Gastrocnemius medialis (tissue), 4 donors: ENCODE measurements at regions not wholly inside any gene's neighbourhood (a gene's known extent, or its start where the extent isn't known, plus 50 kb on each side); places are given as distances from the start of the nearest gene placed in this dataset.
"Not testable (repeated sequence)": the region's sequence is repeated elsewhere in the genome, so short reads cannot be mapped to it uniquely, and the experiment has no call there.

ENCODE experiments used
- ATAC-seq, 2 donors: fragments of 150-250 bp; one replicate each; pipeline ENCODE4 v1.9.1; 2016
- DNase-seq, 2 donors: peaks; one replicate each; pipeline ENCODE4 v3.0.0-alpha.2; 2019
- H3K27ac ChIP-seq, 4 donors: fragments of 200-600 bp; sonication (generic); 1 replicate in 1 of 4; 2 replicates in 3 of 4; pipeline ENCODE4 v1.5.1; 2016 to 2018; ENCODE audit warnings: mild to moderate bottlenecking in 2 of 4, moderate library complexity in 1 of 4
- H3K27me3 ChIP-seq, 3 donors: fragments of 200-600 bp; sonication (generic) in 2 of 3; 1 replicate in 1 of 3; 2 replicates in 2 of 3; pipeline versions ENCODE4 v1.5.1 to v1.6.0; 2016 to 2019; ENCODE audit warnings: mild to moderate bottlenecking in 1 of 3, moderate library complexity in 1 of 3
- H3K36me3 ChIP-seq, 2 donors: fragments of 200-600 bp; sonication (generic) in 1 of 2; one replicate each; pipeline ENCODE4 v1.5.1; 2017 to 2018
- H3K4me1 ChIP-seq, 2 donors: fragments of 200-600 bp; sonication (generic) in 1 of 2; one replicate each; pipeline ENCODE4 v1.5.1; 2016 to 2017; ENCODE audit warnings: mild to moderate bottlenecking in 2 of 2
- H3K4me3 ChIP-seq, 4 donors: fragments of 200-600 bp; sonication (generic) in 3 of 4; 1 replicate in 1 of 4; 2 replicates in 3 of 4; pipeline ENCODE4 v1.5.1; 2016 to 2019; ENCODE audit warnings: mild to moderate bottlenecking in 2 of 4
- H3K9me3 ChIP-seq, 3 donors: fragments of 200-600 bp; sonication (generic) in 2 of 3; 1 replicate in 1 of 3; 2 replicates in 2 of 3; pipeline ENCODE4 v1.5.1; 2016 to 2019
- POLR2A ChIP-seq, 2 donors: fragments of 450-650 bp; IDR thresholded peaks; one replicate each; pipeline ENCODE4 v1.6.1; 2017; ENCODE audit warnings: antibody characterized with exemption in 2 of 2, mild to moderate bottlenecking in 2 of 2, moderate library complexity in 2 of 2
- in situ Hi-C, 4 donors: fragments of 200-750 bp; cut with MboI; loops; one replicate each; pipeline versions ENCODE4 v1.15.0 to v1.8.0; 2017; ENCODE audit warnings: low sequenced_read_pairs in 4 of 4
- intact Hi-C: fragments of 100-400 bp; cut with DNase I; formaldehyde crosslinking; loops from one replicate; pipeline ENCODE4 v1.15.1; 2023; ENCODE audit warnings: low total_unique reads
- TF ChIP-seq, protein P1 (sequence below), 5 experiments: fragments of 450-650 bp in 3 of 5; fragments of 200-600 bp in 2 of 5; sonication (generic) in 2 of 5; IDR thresholded peaks in 4 of 5; conservative IDR thresholded peaks in 1 of 5; 1 replicate in 4 of 5; 2 replicates in 1 of 5; pipeline ENCODE4 v1.5.1; 2016 to 2019; ENCODE audit warnings: antibody characterized with exemption in 5 of 5, mild to moderate bottlenecking in 3 of 5, moderate library complexity in 3 of 5

DNA sequence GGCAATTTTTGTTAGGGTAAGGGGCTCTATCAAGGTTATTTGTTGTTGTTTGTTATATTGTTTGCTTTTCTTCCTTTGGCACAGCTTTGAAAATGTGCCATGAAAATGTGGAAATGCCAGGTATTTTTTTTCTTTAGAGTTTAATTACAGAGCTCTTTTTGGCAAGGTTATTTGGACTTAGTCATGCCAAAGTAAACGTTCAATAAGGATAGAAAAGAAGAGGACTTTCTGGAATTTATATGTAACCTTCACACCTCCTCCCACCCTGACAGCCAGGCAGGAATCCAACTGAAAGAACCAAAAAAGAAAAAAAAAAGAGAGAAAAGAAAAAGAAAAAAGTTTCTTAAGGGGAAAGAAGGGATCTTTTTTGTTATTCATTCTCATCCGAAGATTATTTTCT, 217.8 kb downstream of the KITLG start:
- in situ Hi-C loops (no loop called here), intact Hi-C loops (no loop called here)
- Histone ChIP-seq H3K4me3 (no peak overlapping the region), H3K27me3 (no peaks in the 10 kb centered on the region), H3K27ac (no peak overlapping the region), H3K9me3 (no peaks in the 10 kb centered on the region), H3K4me1 (no peaks in the 10 kb centered on the region), H3K36me3 (no peaks in the 10 kb centered on the region)
- no peak for DNase-seq
- ATAC-seq: no peak
- TF ChIP-seq POLR2A (IDR thresholded peaks at IDR 0.05): no peak
- TF ChIP-seq, protein P1, sequence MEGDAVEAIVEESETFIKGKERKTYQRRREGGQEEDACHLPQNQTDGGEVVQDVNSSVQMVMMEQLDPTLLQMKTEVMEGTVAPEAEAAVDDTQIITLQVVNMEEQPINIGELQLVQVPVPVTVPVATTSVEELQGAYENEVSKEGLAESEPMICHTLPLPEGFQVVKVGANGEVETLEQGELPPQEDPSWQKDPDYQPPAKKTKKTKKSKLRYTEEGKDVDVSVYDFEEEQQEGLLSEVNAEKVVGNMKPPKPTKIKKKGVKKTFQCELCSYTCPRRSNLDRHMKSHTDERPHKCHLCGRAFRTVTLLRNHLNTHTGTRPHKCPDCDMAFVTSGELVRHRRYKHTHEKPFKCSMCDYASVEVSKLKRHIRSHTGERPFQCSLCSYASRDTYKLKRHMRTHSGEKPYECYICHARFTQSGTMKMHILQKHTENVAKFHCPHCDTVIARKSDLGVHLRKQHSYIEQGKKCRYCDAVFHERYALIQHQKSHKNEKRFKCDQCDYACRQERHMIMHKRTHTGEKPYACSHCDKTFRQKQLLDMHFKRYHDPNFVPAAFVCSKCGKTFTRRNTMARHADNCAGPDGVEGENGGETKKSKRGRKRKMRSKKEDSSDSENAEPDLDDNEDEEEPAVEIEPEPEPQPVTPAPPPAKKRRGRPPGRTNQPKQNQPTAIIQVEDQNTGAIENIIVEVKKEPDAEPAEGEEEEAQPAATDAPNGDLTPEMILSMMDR (IDR thresholded peaks at IDR 0.05 in 4 of 5, conservative IDR thresholded peaks at IDR 0.05 in 1 of 5): no peak

DNA sequence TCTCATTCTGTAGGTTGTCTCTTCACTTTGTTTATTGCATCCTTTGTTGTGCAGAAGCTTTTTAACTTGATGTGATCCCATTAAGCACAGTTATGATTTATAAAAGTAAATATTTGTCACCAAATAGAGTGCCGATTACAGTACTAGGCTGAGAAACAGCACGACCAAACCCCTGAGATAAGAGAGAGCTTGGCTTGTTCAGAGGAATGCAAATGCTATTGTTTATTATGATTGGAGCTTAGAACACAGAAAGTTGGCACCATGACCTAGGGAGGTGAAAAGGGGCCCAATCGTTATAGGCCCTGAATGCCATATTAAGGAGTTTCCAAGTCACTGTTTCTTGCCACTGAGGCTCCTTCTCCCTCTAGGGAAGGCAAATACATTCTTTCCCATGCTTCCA, 214.9 kb downstream of the KITLG start:
- Histone ChIP-seq H3K4me1 (no peaks in the 10 kb centered on the region), H3K27ac (no peak overlapping the region), H3K9me3 (no peaks in the 10 kb centered on the region), H3K27me3 (no peaks in the 10 kb centered on the region), H3K36me3 (no peaks in the 10 kb centered on the region), H3K4me3 (no peak overlapping the region)
- ATAC-seq: no peak
- intact Hi-C loops: no loop called here
- TF ChIP-seq, protein P1 (IDR thresholded peaks at IDR 0.05 in 4 of 5, conservative IDR thresholded peaks at IDR 0.05 in 1 of 5): no peak
- TF ChIP-seq POLR2A (IDR thresholded peaks at IDR 0.05): no peak
- in situ Hi-C loops: no loop called here
- DNase-seq: no peak

DNA sequence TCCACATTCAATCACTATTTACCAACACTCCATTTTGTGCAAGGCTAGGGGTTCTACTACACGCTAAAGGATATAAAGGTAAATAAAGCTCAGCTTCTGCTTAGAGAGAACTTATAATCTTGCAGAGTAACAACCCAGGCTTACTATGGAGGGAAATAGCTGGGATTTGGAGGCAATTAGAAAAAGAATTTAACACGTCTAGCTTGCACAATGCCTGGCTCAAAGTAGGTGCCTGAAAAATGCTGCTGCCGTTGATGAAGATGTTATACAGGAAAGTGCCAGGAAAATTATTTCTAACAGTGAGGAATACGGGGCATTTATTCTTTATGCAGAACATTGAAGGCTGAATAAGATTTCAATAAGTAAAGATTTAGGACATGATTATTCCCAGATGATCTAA, 214.2 kb downstream of the KITLG start:
- no peak for TF ChIP-seq POLR2A (IDR thresholded peaks at IDR 0.05)
- TF ChIP-seq, protein P1 (IDR thresholded peaks at IDR 0.05 in 4 of 5, conservative IDR thresholded peaks at IDR 0.05 in 1 of 5): no peak
- in situ Hi-C loops (no loop called here), intact Hi-C loops (no loop called here)
- no peaks in the 10 kb centered on the region for H3K9me3 ChIP-seq
- no peak overlapping the region for H3K4me3 ChIP-seq
- ATAC-seq: no peak
- no peak for DNase-seq
- H3K36me3 ChIP-seq: no peaks in the 10 kb centered on the region
- H3K27me3 ChIP-seq: no peaks in the 10 kb centered on the region
- H3K27ac ChIP-seq: no peak overlapping the region
- no peaks in the 10 kb centered on the region for H3K4me1 ChIP-seq

DNA sequence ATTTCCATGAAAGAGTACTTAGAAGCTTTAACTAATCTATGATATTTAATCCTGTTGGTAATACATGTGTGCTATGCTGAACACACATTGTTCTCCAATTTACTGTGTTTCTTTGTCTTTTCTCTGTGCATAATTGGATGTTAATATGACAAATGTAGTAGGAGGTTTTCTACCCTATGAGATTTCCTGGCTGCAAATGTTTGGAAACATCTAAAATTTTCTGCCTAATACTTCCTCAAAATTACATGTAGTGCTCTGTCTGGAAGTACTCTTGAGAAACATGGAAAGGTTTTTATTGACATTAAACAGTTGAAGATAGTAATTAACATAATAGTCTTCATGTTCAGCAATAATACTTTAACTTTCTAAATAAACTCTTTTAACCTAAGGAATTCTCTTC, 213.0 kb downstream of the KITLG start:
- Histone ChIP-seq H3K4me1 (no peaks in the 10 kb centered on the region), H3K27ac (no peak overlapping the region), H3K9me3 (no peaks in the 10 kb centered on the region), H3K4me3 (no peak overlapping the region), H3K27me3 (no peaks in the 10 kb centered on the region), H3K36me3 (no peaks in the 10 kb centered on the region)
- intact Hi-C loops (no loop called here), in situ Hi-C loops (no loop called here)
- DNase-seq (no peak), ATAC-seq (no peak)
- TF ChIP-seq, protein P1 (IDR thresholded peaks at IDR 0.05 in 4 of 5, conservative IDR thresholded peaks at IDR 0.05 in 1 of 5): no peak
- no peak for TF ChIP-seq POLR2A (IDR thresholded peaks at IDR 0.05)

DNA sequence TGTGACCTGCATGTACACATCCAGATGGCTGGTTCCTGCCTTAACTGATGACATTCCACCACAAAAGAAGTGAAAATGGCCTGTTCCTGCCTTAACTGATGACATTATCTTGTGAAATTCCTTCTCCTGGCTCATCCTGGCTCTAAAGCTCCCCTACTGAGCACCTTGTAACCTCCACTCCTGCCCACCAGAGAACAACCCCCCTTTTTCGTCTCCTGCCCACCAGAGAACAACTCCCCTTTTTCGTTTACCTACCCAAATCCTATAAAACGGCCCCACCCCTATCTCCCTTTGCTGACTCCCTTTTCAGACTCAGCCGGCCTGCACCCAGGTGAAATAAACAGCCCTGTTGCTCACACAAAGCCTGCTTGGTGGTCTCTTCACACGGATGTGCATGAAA, 212.2 kb downstream of the KITLG start:
- H3K27me3 ChIP-seq, H3K27ac ChIP-seq, ATAC-seq, intact Hi-C loops, DNase-seq, in situ Hi-C loops, H3K36me3 ChIP-seq, H3K4me3 ChIP-seq, H3K9me3 ChIP-seq, H3K4me1 ChIP-seq: not testable (repeated sequence)
